GM21515 (cell line): ENCODE measurements at regions not wholly inside any gene's neighbourhood (a gene's known extent, or its start where the extent isn't known, plus 50 kb on each side); places are given as distances from the start of the nearest gene placed in this dataset.

Source experiments
- ATAC-seq: cut with Tn5 transposase; IDR thresholded peaks from one replicate; pipeline ENCODE4 v1.9.1; 2021; ENCODE audit not compliant: unreplicated experiment

DNA sequence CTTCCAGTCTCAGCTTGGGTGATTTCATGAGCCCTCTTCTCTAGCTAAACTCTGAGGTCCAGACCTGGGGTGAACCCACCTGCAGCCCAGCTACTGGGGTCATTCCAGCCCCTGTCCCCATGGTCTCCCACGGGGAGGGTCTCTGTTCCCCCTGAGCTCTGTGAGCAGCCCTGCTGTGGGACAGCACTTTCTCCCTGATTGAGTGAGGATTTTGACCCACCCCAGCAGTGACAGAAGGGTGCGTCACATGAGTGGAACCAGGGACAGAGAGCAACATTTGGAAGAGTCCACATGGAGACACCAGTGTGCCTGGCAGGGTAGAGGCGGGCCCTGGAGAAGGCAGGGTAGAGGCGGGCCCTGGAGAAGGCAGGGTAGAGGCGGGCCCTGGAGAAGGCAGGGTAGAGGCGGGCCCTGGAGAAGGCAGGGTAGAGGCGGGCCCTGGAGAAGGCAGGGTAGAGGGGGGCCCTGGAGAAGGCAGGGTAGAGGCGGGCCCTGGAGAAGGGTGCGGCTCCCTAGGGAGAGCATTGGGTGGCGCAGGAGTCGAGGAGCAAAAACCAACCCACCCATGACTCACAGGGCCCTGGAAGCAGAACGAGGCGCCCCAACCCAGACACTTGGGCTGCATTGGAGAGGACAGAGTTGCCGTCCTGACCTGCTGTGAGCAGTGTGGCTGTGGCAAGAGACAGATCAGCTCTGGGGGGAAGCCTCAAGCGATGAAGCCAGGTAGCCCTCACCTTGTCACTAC lies 227.7 kb upstream of the B3GAT1 start:
- ATAC-seq, result no peak

DNA sequence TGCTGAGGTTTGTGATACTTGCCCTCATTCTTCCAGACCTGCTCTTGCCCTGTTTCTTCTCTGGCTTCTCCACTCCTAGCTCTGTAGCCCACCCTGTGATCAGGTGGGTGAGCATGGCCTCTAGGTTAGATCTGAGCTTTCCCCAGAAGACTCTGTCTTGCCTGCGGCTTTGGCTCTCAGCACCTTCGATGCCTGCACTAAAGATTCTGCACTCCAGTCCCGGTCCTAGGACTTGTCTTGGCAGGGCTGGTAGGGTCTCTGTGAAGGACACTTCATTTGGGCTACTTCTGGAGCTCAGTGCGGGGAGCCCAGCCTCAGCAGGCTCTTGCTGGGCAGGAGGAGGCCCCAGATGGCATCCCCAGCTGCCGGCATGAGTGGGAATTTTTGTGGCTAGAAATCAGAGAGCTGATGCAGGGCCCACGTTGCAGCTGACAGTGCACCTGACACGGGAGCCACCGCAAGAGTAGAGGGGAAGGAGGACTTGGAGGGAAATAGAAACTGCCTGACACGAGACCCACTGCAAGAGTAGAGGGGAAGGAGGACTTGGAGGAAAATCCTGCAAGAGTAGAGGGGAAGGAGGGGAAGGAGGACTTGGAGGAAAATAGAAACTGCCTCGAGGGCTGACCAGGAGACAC lies 226.9 kb upstream of the B3GAT1 start:
- ATAC-seq, result no peak

DNA sequence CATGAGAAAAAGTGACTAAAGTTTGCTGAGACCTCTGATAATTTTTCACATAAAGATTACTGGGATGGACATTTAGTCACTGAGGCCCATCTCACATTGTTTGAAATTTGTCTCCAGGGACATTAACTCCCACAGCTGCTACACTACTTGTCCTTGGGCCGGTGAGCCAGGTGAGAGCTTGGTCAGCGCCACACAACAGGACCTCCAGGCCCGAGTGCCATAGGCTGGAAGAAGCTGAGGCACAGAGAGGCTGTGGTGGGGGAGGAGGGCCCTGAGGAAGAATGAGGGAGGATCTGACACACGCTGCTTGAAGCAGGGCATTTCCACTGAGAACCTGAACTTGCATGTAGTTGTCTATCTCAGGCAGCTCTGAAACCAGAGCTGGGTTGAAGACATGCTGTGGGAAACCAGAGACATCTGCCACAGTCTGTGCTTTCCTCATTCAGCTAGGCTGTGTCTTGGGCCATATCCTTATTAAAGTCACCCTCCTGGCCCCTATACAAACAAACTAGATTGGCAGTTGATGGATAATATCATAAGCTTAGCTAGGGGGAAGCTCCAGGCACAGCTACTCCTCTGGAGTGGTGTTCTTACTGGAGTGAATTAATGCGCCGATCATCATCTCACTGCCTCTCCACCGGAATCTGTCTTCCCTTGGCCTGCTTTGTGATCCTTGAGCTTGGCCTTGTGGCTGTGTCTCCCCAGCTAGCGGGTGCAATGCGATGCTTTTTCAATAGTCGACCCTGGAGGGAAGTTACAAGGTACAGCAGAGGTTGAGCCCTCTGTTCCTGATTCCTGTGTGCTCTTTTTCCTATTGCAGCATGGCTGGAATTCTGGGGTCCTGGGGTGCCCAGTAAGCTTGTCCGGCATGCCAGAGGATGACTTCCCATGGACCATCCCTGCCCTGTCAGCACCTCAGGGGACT lies 225.3 kb upstream of the B3GAT1 start:
- ATAC-seq, result no peak

DNA sequence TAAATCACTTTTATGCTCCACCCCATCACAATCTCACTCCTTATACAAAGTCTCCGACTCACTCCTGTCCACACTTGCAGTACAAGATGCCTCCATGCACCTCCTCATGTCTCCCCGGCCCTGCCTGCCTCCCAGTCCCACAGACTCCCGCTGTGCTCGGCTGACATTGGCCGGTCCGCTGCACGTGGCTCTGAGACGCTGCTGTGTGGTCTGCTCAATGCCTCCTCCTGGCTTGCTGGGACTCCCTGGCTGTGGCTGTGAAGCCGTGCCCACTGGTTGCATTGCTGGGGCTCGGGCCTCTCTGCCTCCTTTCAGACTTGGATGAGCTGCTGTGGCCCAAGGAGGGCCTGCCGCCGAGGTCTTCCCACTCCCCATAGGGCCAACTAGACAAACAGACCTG lies 224.0 kb upstream of the B3GAT1 start:
- no peak for ATAC-seq

DNA sequence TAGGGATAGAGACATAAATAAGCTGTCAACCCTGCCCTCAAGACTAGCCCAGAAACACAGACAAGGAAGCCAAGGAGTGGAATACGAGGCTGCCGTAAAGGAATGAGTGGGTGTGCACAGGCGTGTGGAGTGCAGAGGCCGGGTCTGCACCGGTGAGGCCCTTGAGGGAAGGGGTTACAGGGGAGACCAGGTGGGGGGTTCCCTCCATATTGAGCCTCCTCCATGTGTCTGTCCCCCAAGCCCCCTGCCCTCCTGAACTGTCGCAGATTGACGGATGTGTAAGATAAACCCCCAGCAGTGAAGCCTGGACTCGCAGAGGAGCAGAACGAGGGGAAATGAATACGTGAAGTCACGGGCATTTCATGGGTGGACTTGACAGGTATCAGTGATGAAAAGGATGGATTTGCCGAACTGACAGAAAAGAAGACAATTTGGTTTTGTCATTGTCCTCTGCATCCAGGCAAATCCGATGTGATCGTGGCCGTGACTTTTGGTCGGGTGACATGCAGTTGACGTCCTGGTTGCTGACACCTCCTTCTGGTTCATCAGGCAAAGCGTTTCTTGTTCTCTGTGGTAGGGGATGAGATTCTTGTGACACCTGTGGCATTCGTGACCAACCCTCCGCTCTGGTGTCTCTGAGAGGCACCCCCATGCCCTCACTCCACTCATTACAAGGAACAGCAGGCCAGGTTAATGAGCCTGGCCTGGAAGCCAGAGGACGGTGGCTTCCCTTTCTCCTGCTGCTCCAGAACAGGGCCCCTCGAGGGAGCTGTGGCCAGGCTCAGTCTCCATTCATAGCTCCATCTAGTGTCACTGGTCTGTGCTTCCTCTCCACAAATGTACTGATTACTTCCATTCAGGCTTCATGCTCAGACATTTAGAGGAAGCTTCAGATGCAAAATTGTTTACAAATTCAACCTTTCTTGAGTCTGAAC lies 223.1 kb upstream of the B3GAT1 start:
- ATAC-seq, result no peak

DNA sequence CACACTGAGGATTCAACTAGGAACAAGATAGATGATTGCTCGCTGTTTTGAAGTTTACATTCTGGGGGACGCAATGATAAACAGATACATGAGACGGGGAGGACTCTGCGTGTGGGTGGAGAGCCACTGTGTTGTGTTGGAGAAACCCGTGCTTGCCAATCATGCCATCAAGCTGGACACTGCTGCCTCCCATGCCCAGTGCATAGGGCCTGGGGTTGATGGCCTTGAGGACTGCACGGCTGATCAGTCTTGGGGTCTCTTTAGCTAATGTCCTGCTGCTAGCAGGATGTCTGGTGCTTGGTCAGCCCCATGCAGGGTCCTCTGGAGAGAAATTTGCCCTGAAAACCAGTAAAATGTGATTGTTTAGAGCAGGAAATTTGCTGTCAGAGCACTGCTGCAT lies 221.2 kb upstream of the B3GAT1 start:
- no peak for ATAC-seq

DNA sequence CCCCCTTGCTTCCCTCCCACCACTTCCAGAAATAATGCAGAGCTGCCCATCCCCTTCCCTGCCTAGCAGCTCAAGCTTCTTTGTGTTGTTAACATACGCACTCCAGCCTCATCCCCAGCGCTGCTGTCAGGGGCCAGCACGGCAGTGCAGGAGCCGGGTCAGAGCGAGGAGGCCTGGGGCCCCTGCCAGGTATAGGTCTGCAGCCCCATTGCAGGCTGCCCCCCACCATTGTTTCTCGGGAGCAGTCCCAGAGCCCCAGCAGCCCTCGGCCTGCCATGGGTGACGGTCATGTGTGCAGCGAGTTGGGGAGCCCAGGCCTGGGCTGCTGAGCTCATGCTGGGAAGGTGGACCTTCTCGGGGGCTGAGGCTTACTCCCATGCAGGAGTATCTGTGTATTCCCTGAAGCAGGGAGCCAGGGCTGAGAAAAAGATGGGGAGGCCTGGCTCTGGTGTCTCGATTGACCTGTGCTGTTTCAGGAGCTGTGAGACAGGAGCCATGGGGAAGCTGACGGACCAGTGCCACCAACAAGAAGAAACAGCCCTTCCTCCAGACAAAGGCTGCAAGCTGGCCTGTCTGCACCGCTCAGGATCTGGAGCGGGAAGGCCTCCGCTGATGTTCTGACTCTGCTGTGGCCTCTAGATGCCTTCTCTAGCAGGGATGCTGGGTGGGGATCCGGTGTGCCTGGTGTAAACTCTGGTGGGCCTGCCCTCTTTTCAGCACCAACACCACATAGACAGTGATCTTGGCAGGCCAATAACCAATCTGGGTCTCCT lies 220.5 kb upstream of the B3GAT1 start:
- no peak for ATAC-seq

DNA sequence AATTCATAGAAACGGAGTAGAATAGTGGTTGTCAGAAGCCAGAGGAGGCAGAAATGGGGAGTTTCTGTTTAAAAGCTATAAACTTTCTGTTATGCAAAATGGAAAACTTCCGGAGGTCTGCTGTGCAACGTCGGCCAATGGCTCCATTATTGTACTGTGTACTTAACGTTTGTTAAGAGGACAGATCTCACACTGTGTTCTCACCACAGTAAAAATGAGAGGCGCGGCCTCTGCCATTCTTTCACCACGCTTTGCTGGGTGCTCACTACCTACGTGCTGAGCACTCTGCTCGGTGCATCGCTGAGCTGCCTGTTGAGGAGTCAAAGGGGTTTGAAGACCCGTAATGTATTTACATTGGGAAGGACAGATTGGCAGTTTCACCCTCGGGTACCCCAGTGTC lies 218.8 kb upstream of the B3GAT1 start:
- ATAC-seq, result no peak

DNA sequence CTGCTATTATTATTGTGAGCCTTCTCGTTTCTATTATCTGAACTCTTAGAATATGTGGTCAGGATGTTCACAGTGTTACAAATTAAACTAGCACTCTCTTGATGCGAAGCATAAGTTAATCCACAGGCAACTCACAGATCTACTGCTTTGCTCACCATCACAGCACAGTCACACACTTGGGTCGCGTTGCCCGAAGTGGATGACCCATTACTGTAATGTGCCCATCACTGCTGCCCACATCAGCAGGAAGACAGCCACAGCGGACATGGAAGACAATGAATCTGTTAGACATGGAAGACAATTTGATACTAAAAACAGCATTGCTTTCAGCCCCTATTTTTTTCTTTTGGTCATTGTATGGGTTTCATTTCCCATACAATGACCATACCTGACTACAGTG lies 216.4 kb upstream of the B3GAT1 start:
- no peak for ATAC-seq

DNA sequence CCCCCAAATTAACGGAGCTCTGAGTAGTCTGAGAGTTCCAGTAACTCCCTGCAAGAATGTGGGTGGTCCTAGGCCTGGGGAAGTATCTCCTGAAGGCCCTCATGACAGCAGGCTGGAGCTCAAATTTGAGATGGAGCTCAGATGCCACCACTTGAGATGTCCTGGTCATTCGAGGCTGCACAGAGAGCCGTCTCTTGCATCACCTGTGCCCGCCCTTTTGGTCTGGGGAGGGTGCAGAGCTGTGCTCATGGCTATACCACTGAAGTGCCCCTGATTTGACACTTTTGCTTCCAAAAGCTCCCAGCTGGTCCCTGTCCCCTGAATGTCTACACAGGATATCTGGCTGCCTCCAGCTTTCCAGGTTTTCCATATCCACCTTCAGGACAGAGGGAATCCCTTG lies 214.0 kb upstream of the B3GAT1 start:
- no peak for ATAC-seq

DNA sequence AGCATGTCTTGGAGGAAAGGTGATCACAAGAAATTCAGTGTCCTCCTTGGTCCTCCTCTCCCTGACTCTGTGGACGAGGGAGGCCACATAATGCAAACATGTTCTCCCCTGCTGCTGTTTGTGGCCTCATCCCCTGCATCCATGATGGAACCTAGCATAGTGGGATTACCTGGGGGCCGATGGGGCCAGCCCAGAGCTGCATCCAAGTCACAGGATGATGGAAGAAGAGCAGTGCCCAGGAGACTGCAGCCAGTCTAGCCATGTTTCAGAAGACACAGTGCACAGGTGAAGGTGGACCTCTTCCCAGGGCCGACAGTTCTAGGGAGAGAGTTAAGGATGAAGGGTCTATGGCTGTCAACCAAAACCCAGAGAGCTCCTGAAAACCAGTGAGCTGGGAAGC lies 213.6 kb upstream of the B3GAT1 start:
- ATAC-seq, result no peak

DNA sequence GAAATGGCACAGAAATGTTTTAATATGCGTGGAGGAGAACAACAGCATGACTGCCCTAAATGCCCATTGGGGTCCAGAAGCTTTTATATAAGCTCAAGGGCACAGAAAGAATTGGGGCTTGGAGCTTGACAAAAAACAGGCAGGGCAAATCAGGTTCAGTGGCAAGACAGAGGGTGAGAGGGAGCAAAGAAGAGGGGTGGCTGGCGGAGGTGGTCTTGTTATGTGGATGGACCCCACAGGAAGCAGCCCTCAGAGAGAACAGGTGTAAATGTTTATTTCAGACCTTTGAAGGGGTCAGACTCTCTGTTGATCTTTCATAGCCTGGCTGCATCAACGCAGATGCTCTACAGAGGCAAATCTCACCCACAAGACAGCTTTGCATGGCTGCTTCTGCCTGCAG lies 213.1 kb upstream of the B3GAT1 start:
- ATAC-seq, result no peak

DNA sequence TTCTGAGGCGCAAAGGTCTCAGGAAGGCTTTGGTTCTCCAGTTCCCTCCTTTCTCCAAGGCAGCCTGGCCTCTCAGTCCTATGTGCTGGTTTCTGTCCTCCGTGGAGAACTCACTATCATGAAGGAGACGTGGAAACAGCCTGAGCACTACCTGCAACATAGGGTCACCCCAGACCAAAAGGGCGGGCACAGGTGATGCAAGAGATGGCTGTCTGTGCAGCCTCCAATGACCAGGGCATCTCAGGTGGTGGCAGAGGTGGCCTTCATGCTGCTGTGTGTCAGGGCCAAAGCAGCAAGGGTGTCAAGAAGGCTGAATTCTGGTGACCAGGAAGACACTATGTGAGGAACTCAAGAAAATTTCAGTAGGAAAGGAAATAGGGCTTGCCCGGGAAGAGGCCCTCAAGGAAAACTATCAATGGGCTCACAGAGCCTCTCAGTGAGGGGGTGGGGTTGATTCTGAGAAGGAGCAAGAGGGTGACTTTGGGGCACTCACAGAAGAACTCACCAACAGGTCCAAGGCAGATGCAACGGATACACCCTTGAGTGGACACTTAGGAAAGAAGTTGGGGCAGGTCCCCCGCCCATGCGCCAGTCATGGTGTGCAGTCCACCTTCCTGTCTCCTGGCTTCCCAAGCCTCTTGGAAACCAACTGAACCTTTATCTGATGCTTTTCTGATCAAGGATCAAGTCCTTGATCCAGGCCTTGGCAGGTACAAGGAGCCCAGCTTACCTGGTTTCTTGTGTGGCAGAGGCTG lies 212.3 kb upstream of the B3GAT1 start:
- no peak for ATAC-seq

DNA sequence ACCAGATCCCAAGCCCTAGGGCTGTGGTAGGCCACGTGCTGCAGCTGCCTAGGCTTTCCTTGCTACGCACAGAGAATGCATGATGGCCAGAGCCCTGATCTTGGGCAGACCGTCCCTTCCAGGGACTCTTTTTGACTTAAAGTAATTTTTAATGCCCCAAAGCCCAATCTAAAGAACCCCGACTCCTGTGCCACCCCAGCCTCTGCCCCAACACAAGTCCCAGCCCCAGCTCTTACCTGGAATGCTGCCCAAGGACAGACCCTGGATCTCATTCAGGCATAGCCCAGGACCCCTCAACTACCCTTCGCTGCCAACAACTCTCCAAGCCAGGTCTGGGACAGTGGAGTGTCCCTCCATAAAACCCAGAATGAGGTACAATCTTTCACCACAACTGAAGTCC lies 211.7 kb upstream of the B3GAT1 start:
- no peak for ATAC-seq

DNA sequence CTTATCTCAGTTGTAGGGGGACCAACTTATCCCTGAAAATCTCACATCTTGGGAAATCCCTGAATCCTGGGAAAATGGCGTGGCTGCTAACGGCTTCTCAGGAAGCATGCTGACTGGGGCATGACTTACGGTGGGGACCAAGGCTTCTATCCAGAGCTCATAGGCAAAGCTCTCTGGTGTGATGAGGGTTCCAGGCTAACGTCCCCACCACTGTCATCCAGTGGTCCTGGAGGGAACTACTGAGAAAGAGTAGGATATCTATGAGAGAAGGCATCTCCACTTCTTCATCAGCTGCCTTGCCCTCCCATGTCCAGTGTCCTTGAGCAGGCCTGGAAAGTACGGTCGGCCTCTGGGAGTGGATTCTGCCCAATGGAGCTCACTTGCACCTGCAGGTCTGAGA lies 210.4 kb upstream of the B3GAT1 start:
- ATAC-seq, result no peak

DNA sequence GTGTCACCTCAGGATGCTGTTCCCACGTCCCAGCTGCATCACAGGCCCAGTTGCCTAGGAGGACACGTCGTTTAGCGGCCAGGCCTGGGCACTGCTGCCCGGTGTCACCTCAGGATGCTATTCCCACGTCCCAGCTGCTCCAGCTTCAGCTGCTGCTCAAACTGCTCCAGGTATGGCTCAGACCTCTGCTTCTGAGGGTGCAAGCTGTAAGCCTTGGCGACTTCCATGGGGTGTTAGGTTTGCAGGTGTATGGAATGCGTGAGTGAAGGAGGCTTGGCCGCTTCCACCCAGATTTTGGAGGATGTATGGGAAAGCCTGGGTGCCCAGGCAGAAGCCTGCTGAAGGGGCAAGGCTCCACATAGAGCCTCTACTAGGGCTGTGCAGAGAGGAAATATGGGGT lies 205.3 kb upstream of the B3GAT1 start:
- no peak for ATAC-seq

DNA sequence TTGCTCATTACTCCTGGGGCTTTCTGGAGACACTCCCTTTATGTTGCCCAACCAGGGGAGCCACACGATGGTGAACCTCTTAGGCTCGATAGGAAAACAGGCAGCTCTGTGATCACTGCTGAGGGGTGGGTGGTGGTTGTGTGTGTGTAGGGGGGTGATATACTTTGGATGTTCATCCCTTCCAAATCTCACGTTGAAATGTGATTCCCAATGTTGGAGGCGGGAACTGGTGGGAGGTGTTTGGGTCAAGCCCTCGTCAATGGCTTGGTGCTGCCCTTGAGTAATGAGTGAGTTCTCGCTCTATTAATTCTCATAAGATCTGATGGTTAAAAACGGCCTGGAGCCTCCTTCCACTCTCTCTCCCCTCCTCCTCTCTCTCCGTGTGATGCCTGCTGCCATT lies 204.0 kb upstream of the B3GAT1 start:
- no peak for ATAC-seq

DNA sequence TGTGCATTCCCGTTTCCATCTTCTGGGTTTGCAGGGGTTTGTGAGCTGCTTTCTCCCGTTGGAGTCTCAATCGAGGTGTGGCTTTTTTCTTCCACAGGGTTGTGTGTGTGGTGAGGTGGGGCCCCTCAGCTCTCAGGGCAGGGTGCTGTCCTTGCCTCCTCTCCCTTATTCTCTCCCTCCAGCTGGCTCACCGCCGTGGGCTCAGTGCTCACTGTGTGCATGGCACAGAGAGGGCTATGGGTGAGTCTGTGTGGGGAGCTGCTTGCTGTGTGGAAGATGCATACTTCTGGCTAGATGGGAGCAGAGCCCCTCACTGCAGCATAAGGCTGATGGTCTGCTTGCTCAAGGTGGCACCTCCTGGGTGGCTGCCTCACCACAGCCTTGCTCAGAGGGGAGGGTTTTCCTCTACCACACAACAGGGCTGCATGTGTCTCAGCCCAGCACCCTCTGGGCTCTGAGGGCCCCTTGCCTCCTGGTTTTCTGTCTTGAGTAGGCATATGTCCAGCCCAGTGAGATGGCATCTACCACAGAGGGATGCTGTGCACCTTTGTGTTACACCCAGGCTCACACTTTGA lies 203.1 kb upstream of the B3GAT1 start:
- ATAC-seq, result no peak

DNA sequence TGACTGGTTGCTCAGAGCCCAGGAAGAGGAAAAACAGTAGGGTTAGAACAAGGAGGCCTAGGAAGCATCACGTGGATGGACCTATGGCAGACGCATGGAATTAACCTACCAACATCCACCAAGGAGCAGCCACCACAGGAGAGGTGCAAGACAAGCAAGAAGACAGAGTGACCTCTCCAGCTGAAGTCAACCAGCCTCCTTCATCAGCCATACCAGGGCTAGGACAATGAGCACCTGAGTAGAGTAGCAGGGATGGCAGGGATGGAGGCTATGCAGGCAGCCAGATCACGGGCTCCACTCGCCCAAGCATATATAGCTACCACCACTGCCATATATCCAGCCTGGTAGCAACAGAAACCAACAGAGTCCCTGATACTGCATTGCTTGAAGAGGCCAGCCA lies 202.1 kb upstream of the B3GAT1 start:
- ATAC-seq, result no peak
